NT2/D1 (cell line): ENCODE measurements at regions not wholly inside any gene's neighbourhood (a gene's known extent, or its start where the extent isn't known, plus 50 kb on each side); places are given as distances from the start of the nearest gene placed in this dataset.

Source experiments
- DNase-seq: peaks from one replicate; pipeline ENCODE4 v3.0.0-alpha.2; 2011; ENCODE audit warnings: low read depth, low spot score
- H3K27me3 ChIP-seq: 2 replicates; pipeline ENCODE4 v1.6.0; 2011; ENCODE audit warnings: mild to moderate bottlenecking; ENCODE audit not compliant: insufficient read length, insufficient read depth
- H3K36me3 ChIP-seq: 2 replicates; pipeline ENCODE4 v1.6.1; 2011; ENCODE audit warnings: mild to moderate bottlenecking, low read length, mixed read lengths; ENCODE audit not compliant: insufficient read depth, insufficient read length
- H3K4me1 ChIP-seq: 2 replicates; pipeline ENCODE4 v1.5.1; 2011; ENCODE audit not compliant: insufficient read depth, insufficient read length
- H3K4me3 ChIP-seq: 2 replicates; pipeline ENCODE4 v1.5.1; 2011; ENCODE audit warnings: low read depth; ENCODE audit not compliant: insufficient read length
- H3K9ac ChIP-seq: 2 replicates; pipeline ENCODE4 v1.6.0; 2011; ENCODE audit warnings: low read depth; ENCODE audit not compliant: insufficient read length
- H3K9me3 ChIP-seq: 2 replicates; pipeline ENCODE4 v1.5.1; 2011; ENCODE audit warnings: mild to moderate bottlenecking, low read length; ENCODE audit not compliant: insufficient read depth
- SUZ12 ChIP-seq: IDR thresholded peaks from 2 replicates; pipeline ENCODE4 v1.6.1; 2011; ENCODE audit not compliant: insufficient read length, insufficient read depth; ENCODE audit errors: extremely low read depth
- YY1 ChIP-seq: IDR thresholded peaks from 2 replicates; pipeline ENCODE4 v1.6.1; 2011; ENCODE audit not compliant: insufficient read length, insufficient read depth
- ZNF274 ChIP-seq: IDR thresholded peaks from 2 replicates; pipeline ENCODE4 v1.6.1; 2011; ENCODE audit warnings: mild to moderate bottlenecking, low read depth, low read length

GRCh38 chr11:24348908-24349307, 147.9 kb upstream of the LUZP2 start:
- no peak overlapping the region for H3K4me3 ChIP-seq
- no peaks in the 10 kb centered on the region for H3K36me3 ChIP-seq
- no peak for DNase-seq
- H3K9me3 ChIP-seq = no peaks in the 10 kb centered on the region
- H3K27me3 ChIP-seq = no peaks in the 10 kb centered on the region
- H3K4me1 ChIP-seq = no peaks in the 10 kb centered on the region
- TF ChIP-seq ZNF274 = no peak
- no peak for TF ChIP-seq YY1
- no peak for TF ChIP-seq SUZ12
- no peak overlapping the region for H3K9ac ChIP-seq

- no peaks in the 10 kb centered on the region for H3K27me3 ChIP-seq
- TF ChIP-seq SUZ12 = no peak
- no peak for TF ChIP-seq YY1
- no peak for TF ChIP-seq ZNF274
- H3K4me3 ChIP-seq = no peak overlapping the region
- DNase-seq = no peak
- no peaks in the 10 kb centered on the region for H3K4me1 ChIP-seq
- H3K36me3 ChIP-seq = no peaks in the 10 kb centered on the region
- H3K9me3 ChIP-seq = no peaks in the 10 kb centered on the region
- H3K9ac ChIP-seq = no peak overlapping the region
These were observed 145.7 kb upstream of the LUZP2 start for GRCh38 chr11:24351179-24351578.

- Histone ChIP-seq H3K4me1 (no peaks in the 10 kb centered on the region), H3K36me3 (no peaks in the 10 kb centered on the region), H3K4me3 (no peak overlapping the region), H3K9me3 (no peaks in the 10 kb centered on the region), H3K27me3 (no peaks in the 10 kb centered on the region), H3K9ac (no peak overlapping the region)
- TF ChIP-seq SUZ12 (no peak), ZNF274 (no peak), YY1 (no peak)
- no peak for DNase-seq
These were observed 140.4 kb upstream of the LUZP2 start for GRCh38 chr11:24356501-24356900.

- Histone ChIP-seq H3K27me3 (no peaks in the 10 kb centered on the region), H3K36me3 (no peaks in the 10 kb centered on the region), H3K9ac (no peak overlapping the region), H3K4me3 (no peak overlapping the region), H3K4me1 (no peaks in the 10 kb centered on the region), H3K9me3 (no peaks in the 10 kb centered on the region)
- DNase-seq = no peak
- no peak for TF ChIP-seq SUZ12
- no peak for TF ChIP-seq ZNF274
- no peak for TF ChIP-seq YY1
These were observed 139.0 kb upstream of the LUZP2 start for GRCh38 chr11:24357620-24358410.

GRCh38 chr11:24372491-24372890, 124.4 kb upstream of the LUZP2 start:
- Histone ChIP-seq H3K4me1 (no peaks in the 10 kb centered on the region), H3K27me3 (no peaks in the 10 kb centered on the region)
- no peak for TF ChIP-seq YY1
- TF ChIP-seq SUZ12 = no peak
- TF ChIP-seq ZNF274 = no peak

GRCh38 chr11:24373516-24373915, 123.3 kb upstream of the LUZP2 start:
- H3K9me3 ChIP-seq = no peaks in the 10 kb centered on the region
- no peaks in the 10 kb centered on the region for H3K4me1 ChIP-seq
- H3K4me3 ChIP-seq = no peak overlapping the region
- TF ChIP-seq YY1 (no peak), SUZ12 (no peak), ZNF274 (no peak)
- H3K9ac ChIP-seq = no peak overlapping the region
- H3K27me3 ChIP-seq = no peaks in the 10 kb centered on the region
- no peak for DNase-seq
- H3K36me3 ChIP-seq = no peaks in the 10 kb centered on the region

More at GRCh38 chr11:24372491-24372890, 124.4 kb upstream of the LUZP2 start:
- H3K4me3 ChIP-seq = no peak overlapping the region
- no peaks in the 10 kb centered on the region for H3K9me3 ChIP-seq
- H3K9ac ChIP-seq = no peak overlapping the region
- no peak for DNase-seq
- no peaks in the 10 kb centered on the region for H3K36me3 ChIP-seq

GRCh38 chr11:24375351-24375750, 121.5 kb upstream of the LUZP2 start:
- Histone ChIP-seq H3K4me1 (no peaks in the 10 kb centered on the region), H3K27me3 (no peaks in the 10 kb centered on the region), H3K9me3 (no peaks in the 10 kb centered on the region), H3K9ac (no peak overlapping the region), H3K4me3 (no peak overlapping the region), H3K36me3 (no peaks in the 10 kb centered on the region)
- TF ChIP-seq ZNF274 = no peak
- no peak for TF ChIP-seq YY1
- no peak for TF ChIP-seq SUZ12
- DNase-seq = no peak
